DOHH2 (cell line): ENCODE measurements at regions not wholly inside any gene's neighbourhood (a gene's known extent, or its start where the extent isn't known, plus 50 kb on each side); places are given as distances from the start of the nearest gene placed in this dataset.

Source experiments
- H3F3A ChIP-seq: fragments of 200-600 bp; sonication (generic), shearing (Covaris generic); 2 replicates; pipeline ENCODE4 v1.6.0; 2016; ENCODE audit warnings: antibody characterized with exemption, mild to moderate bottlenecking; ENCODE audit not compliant: control insufficient read depth, insufficient read depth
- H3K27ac ChIP-seq: fragments of 200-600 bp; sonication (generic); 2 replicates; pipeline ENCODE4 v1.5.1; 2014; ENCODE audit warnings: low read depth, mild to moderate bottlenecking, low read length, moderate library complexity
- H3K27me3 ChIP-seq: fragments of 200-600 bp; sonication (generic); 2 replicates; pipeline ENCODE4 v1.6.1; 2014; ENCODE audit warnings: mild to moderate bottlenecking, low read length, mixed read lengths; ENCODE audit not compliant: control insufficient read depth
- H3K36me3 ChIP-seq: fragments of 200-600 bp; sonication (generic); 2 replicates; pipeline ENCODE4 v1.6.1; 2014; ENCODE audit warnings: mild to moderate bottlenecking, low read length, moderate library complexity, mixed read lengths; ENCODE audit not compliant: control insufficient read depth
- H3K4me1 ChIP-seq: fragments of 200-600 bp; sonication (generic); 2 replicates; pipeline ENCODE4 v1.6.1; 2014; ENCODE audit warnings: mild to moderate bottlenecking, low read length, mixed read lengths; ENCODE audit not compliant: control insufficient read depth
- H3K4me2 ChIP-seq: fragments of 200-600 bp; sonication (generic); 2 replicates; pipeline ENCODE4 v1.6.0; 2014; ENCODE audit warnings: mild to moderate bottlenecking, low read length, moderate library complexity
- H3K4me3 ChIP-seq: fragments of 200-600 bp; sonication (generic); 2 replicates; pipeline ENCODE4 v1.5.1; 2014; ENCODE audit warnings: mild to moderate bottlenecking, low read length, mixed read lengths
- H3K79me2 ChIP-seq: fragments of 200-600 bp; sonication (generic); 2 replicates; pipeline ENCODE4 v1.6.1; 2014; ENCODE audit warnings: mild to moderate bottlenecking, low read length, mixed read lengths; ENCODE audit not compliant: control insufficient read depth
- H3K9me2 ChIP-seq: fragments of 200-600 bp; sonication (generic); replicated peaks from 2 replicates; pipeline ENCODE4 v1.6.1; 2014; ENCODE audit warnings: mild to moderate bottlenecking, low read length, mixed read lengths; ENCODE audit not compliant: control insufficient read depth
- H3K9me3 ChIP-seq: fragments of 200-600 bp; sonication (generic); 2 replicates; pipeline ENCODE4 v1.6.1; 2014; ENCODE audit warnings: antibody characterized with exemption, low read length, mixed read lengths; ENCODE audit not compliant: control insufficient read depth, insufficient read depth
- H4K20me1 ChIP-seq: fragments of 200-600 bp; sonication (generic); 2 replicates; pipeline ENCODE4 v1.6.0; 2014; ENCODE audit warnings: low read depth, mild to moderate bottlenecking, antibody characterized with exemption, low read length, moderate library complexity; ENCODE audit not compliant: control insufficient read depth, insufficient read depth
- EZH2phosphoT487 ChIP-seq: fragments of 200-600 bp; sonication (generic); IDR thresholded peaks from 2 replicates; pipeline ENCODE4 v1.6.1; 2017; ENCODE audit warnings: borderline replicate concordance, mild to moderate bottlenecking, antibody characterized with exemption, low read length, moderate library complexity, mixed read lengths
- TF ChIP-seq, protein P1 (sequence below): fragments of 200-600 bp; sonication (generic); IDR thresholded peaks from one replicate; pipeline ENCODE4 v1.5.1; 2014; ENCODE audit warnings: antibody characterized with exemption, mild to moderate bottlenecking, low read depth, low read length; ENCODE audit not compliant: poor library complexity, severe bottlenecking

DNA sequence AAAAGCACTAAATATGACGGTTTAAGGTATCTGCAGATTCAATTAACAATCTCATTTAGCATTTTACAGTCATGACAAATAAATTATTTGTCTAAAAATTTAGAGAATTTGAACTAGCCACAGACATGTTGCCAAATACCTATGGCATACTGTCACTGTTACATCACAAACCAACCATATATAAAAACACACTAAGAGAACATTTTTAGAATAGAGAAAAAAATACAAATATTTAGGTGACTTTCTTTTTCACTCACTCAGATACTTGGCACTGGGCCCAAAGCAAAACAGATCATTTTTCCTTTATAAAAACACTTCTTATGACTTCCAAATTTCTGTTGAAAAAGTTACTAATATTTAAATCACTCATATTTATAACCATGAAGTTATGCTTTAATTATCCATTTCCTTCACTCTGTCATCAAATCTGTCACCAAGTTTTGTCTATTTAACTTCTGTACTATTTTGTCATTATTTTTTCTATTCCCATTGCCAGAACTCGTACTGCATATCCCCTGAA, 644.7 kb downstream of the OTOL1 start:
- Histone ChIP-seq H3K4me2 (no peak overlapping the region), H3K9me3 (no peaks in the 10 kb centered on the region), H4K20me1 (no peaks in the 10 kb centered on the region), H3K27me3 (no peaks in the 10 kb centered on the region), H3K4me3 (no peak overlapping the region), H3K4me1 (no peaks in the 10 kb centered on the region), H3K79me2 (no peaks in the 10 kb centered on the region), H3K9me2 (no peaks in the 10 kb centered on the region), H3K36me3 (no peaks in the 10 kb centered on the region), H3F3A (no peaks in the 10 kb centered on the region), H3K27ac (no peak overlapping the region)
- TF ChIP-seq, protein P1, sequence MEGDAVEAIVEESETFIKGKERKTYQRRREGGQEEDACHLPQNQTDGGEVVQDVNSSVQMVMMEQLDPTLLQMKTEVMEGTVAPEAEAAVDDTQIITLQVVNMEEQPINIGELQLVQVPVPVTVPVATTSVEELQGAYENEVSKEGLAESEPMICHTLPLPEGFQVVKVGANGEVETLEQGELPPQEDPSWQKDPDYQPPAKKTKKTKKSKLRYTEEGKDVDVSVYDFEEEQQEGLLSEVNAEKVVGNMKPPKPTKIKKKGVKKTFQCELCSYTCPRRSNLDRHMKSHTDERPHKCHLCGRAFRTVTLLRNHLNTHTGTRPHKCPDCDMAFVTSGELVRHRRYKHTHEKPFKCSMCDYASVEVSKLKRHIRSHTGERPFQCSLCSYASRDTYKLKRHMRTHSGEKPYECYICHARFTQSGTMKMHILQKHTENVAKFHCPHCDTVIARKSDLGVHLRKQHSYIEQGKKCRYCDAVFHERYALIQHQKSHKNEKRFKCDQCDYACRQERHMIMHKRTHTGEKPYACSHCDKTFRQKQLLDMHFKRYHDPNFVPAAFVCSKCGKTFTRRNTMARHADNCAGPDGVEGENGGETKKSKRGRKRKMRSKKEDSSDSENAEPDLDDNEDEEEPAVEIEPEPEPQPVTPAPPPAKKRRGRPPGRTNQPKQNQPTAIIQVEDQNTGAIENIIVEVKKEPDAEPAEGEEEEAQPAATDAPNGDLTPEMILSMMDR: no peak
- TF ChIP-seq EZH2phosphoT487: no peak

DNA sequence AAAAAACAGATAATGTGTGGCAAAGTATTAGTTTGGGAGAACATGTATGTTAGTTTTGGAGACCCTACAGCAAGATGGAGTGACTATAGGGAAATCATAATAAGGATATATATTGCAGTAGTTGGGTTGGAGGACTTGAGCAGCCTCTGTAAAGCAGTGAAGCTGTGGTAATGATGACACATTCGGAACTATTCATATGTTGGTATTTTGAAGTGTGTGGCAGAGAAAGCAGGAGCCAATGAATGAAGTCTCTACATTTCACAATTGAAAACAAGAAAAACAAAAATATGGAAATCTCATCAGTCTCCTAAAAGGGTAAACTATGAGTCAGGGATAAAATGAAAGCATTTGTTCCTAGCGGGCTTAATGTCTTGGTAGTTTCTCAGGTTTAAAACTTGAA, 645.9 kb downstream of the OTOL1 start:
- no peak overlapping the region for H3K4me3 ChIP-seq

DNA sequence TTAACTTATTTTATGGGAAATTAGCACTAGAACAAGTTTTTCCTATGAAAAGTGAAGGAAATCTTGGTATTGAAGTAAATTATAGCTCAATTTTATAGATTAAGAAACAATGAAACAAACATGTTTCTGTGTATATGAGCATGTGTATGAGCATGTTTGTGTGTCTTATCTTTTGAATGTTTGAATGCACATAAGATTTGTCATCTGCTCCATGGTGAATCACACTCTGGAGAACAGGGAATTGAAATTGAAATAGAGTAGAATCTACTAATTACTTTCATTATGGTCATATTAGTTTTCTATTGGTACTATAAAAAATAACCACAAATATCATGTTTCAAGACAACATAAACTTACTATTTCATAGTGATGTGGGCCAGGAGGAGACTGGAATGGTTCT, 646.6 kb downstream of the OTOL1 start:
- no peaks in the 10 kb centered on the region for H3K27me3 ChIP-seq
- no peak overlapping the region for H3K4me2 ChIP-seq
- no peaks in the 10 kb centered on the region for H3F3A ChIP-seq
- H3K27ac ChIP-seq: no peak overlapping the region
- H3K79me2 ChIP-seq: no peaks in the 10 kb centered on the region
- H3K9me2 ChIP-seq: no peaks in the 10 kb centered on the region
- no peaks in the 10 kb centered on the region for H4K20me1 ChIP-seq
- no peak for TF ChIP-seq EZH2phosphoT487
- TF ChIP-seq, protein P1: no peak
- H3K4me1 ChIP-seq: no peaks in the 10 kb centered on the region
- no peaks in the 10 kb centered on the region for H3K36me3 ChIP-seq
- no peak overlapping the region for H3K4me3 ChIP-seq
- no peaks in the 10 kb centered on the region for H3K9me3 ChIP-seq

More for the DNA sequence above, 645.9 kb downstream of the OTOL1 start:
- Histone ChIP-seq H3K9me2 (no peaks in the 10 kb centered on the region), H3K27ac (no peak overlapping the region), H3K9me3 (no peaks in the 10 kb centered on the region), H3F3A (no peaks in the 10 kb centered on the region), H3K36me3 (no peaks in the 10 kb centered on the region), H3K4me2 (no peak overlapping the region), H3K4me1 (no peaks in the 10 kb centered on the region), H4K20me1 (no peaks in the 10 kb centered on the region), H3K27me3 (no peaks in the 10 kb centered on the region), H3K79me2 (no peaks in the 10 kb centered on the region)
- TF ChIP-seq EZH2phosphoT487: no peak
- TF ChIP-seq, protein P1: no peak

DNA sequence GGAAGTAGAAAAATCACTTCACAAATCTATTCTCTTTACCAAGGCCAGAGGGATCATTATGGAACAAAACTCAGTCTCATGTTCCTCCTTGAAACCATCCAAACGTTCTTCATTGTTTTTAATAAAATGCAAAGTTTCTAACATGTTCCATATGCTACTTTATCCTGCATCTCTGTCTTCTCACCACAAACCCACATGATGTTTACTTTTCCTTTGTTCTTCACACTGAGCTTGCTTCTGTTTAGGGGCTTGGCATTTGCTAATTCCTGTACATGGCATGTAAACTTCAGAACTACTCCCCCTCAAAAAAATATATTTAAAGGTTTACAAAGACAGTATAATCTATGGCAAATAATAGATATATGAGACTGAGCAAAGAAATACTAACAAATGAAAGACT, 651.4 kb downstream of the OTOL1 start:
- H3K4me1 ChIP-seq: no peaks in the 10 kb centered on the region
- H3K27me3 ChIP-seq: no peaks in the 10 kb centered on the region
- H3K4me2 ChIP-seq: no peak overlapping the region
- no peaks in the 10 kb centered on the region for H3K79me2 ChIP-seq
- no peak overlapping the region for H3K4me3 ChIP-seq
- H3K9me2 ChIP-seq: no peaks in the 10 kb centered on the region
- H3K36me3 ChIP-seq: no peaks in the 10 kb centered on the region
- no peaks in the 10 kb centered on the region for H3K9me3 ChIP-seq
- no peaks in the 10 kb centered on the region for H3F3A ChIP-seq
- TF ChIP-seq, protein P1: no peak
- no peak for TF ChIP-seq EZH2phosphoT487
- H4K20me1 ChIP-seq: no peaks in the 10 kb centered on the region
- H3K27ac ChIP-seq: no peak overlapping the region
